Fibroblast of villous mesenchyme (primary cell): ENCODE measurements at regions not wholly inside any gene's neighbourhood (a gene's known extent, or its start where the extent isn't known, plus 50 kb on each side); places are given as distances from the start of the nearest gene placed in this dataset.

Experiments
- DNase-seq: peaks from one replicate; pipeline ENCODE4 v3.0.0-alpha.2; 2010; ENCODE audit warnings: low read depth
- H3K4me3 ChIP-seq: 2 replicates; pipeline ENCODE4 v1.5.1; 2011; ENCODE audit warnings: low read depth, mild to moderate bottlenecking, low read length
- CTCF ChIP-seq: IDR thresholded peaks from 2 replicates; pipeline ENCODE4 v1.5.1; 2012; ENCODE audit warnings: low read depth, mild to moderate bottlenecking, low read length; ENCODE audit not compliant: insufficient read depth

- no peak for TF ChIP-seq CTCF
- DNase-seq: no peak
- H3K4me3 ChIP-seq: no peak overlapping the region
These were observed 147.6 kb upstream of the NR2F2 start for GRCh38 chr15:96182736-96183513.

GRCh38 chr15:96183514-96183850 lies 147.0 kb upstream of the NR2F2 start:
- no peak for TF ChIP-seq CTCF
- no peak for DNase-seq
- no peak overlapping the region for H3K4me3 ChIP-seq

GRCh38 chr15:96183867-96184266 lies 146.6 kb upstream of the NR2F2 start:
- TF ChIP-seq CTCF: no peak
- no peak for DNase-seq
- no peak overlapping the region for H3K4me3 ChIP-seq

GRCh38 chr15:96184297-96184696 lies 146.2 kb upstream of the NR2F2 start:
- H3K4me3 ChIP-seq: no peak overlapping the region
- TF ChIP-seq CTCF: no peak
- DNase-seq: no peak

GRCh38 chr15:96186105-96186504 lies 144.4 kb upstream of the NR2F2 start:
- H3K4me3 ChIP-seq: no peak overlapping the region
- no peak for DNase-seq
- no peak for TF ChIP-seq CTCF

- H3K4me3 ChIP-seq: no peak overlapping the region
- no peak for TF ChIP-seq CTCF
- peak; percentile 65 for DNase-seq
These were observed 142.9 kb upstream of the NR2F2 start for GRCh38 chr15:96187341-96188305.
